GM18867 (cell line): ENCODE measurements at regions not wholly inside any gene's neighbourhood (a gene's known extent, or its start where the extent isn't known, plus 50 kb on each side); places are given as distances from the start of the nearest gene placed in this dataset.

Experiments used
- ATAC-seq: cut with Tn5 transposase; IDR thresholded peaks from one replicate; pipeline ENCODE4 v1.9.1; 2021; ENCODE audit warnings: mild to moderate bottlenecking, moderate library complexity; ENCODE audit not compliant: unreplicated experiment

- ATAC-seq = no peak
Observed at GRCh38 chr18:3357516-3357915, 92.5 kb upstream of the TGIF1 start.

DNA sequence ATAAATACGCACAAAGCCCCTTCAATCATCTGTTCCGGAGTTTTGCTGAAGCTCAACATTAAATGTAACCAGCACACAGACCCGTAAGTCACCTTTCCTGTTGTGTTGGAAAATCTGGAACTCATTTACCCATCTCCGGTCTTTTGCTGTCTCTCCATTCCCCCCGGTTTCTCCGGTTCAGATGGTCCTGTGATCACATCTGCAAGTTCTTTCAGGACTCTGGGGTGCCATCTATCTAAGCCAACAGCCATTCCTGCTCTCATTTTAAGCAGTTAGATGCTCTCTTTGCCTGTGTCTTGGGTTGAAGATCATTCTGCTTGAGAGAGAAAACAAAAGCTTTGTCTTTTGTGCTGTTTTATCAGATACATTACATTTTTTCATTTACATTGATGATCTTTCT lies 91.7 kb upstream of the TGIF1 start:
- no peak for ATAC-seq

GRCh38 chr18:3360211-3360610 lies 89.8 kb upstream of the TGIF1 start:
- no peak for ATAC-seq

GRCh38 chr18:3367491-3368091 lies 82.4 kb upstream of the TGIF1 start:
- ATAC-seq = no peak

DNA sequence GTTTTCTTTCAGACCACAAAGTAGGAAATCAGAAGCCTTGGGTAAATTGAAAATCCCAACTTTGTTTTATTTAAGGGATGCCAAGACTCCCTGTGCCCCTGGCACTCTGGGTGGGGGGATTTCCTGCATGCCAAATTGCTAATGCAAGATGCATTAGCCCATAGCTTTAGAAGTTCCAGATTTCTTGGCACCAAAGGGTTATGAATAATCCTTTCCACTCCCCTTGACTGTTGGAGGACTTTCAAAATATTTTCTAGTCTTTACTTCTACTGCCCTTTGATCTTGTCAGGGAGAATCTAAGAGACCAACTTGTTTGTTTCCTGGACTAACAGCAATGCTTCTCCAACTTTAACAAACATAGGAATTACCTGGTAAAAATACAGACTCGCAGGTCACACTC lies 81.8 kb upstream of the TGIF1 start:
- ATAC-seq = no peak

GRCh38 chr18:3379685-3380084 lies 70.3 kb upstream of the TGIF1 start:
- no peak for ATAC-seq

- no peak for ATAC-seq
Observed at GRCh38 chr18:3380384-3380961, 69.5 kb upstream of the TGIF1 start.

DNA sequence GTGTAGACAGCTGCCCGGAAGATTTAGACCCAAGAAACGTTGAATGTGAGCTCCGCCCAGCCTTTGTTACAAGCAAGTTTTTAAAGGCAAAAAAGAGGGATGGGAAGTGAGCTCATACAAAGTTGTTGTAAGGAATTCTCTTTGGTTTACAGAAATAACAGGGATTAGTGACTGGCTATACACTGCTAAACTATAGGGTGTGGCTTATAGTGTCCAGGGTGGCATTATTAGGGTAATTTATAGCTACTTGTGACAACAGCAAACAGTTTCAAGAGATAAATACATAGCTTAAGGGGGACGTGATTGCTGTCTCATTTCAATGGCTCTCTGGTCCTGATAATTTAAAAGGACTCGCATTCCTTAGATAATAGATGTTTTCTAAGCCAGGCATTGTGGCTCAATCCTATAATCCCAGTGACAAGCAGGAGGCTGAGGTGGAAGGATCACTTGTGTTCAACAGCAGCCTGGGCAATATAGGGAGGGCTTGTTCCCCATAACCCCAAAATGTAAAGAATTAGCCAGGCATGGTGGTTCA lies 66.5 kb upstream of the TGIF1 start:
- no peak for ATAC-seq

DNA sequence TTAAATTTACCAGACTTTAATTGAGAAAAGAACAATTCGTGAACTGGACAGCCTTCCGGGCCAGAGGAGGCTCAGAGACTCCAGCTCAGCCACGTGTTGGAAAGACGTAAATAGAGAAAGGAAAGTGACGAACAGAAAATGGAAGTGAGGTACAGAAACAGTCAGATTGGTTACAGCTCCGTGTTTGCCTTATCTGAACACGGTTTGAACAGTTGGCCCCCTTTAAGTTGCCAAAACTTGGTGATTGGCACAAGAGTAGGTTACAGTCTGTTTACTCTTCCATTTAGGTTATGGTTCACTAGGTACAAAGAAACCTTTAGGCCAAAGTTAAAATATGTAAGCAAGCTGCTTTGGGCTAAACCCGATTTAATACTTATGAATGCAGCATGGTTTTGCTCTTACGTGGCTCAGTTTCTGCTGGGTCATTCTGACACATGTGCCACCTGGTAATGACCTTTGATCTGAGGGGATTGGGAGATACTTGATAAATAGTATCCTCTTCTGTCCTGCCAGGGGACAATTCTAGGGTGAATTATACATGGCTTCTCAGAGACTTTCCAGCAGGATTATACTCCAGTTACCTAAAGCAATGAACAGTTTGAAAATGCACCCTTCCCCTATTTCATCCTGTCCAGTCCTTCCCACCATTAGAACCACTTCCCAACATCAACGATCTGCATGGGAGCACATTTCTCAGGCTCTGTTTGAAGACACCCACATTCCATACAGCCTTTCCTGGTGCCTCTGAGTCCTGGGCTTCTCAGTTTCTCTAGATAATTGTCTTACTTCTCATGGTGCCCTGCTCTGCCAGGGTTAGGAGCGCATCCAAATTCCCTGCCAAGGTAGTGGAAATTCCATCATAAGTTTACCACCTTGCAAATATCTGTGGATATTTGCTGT lies 65.1 kb upstream of the TGIF1 start:
- ATAC-seq = peak; percentile 79

DNA sequence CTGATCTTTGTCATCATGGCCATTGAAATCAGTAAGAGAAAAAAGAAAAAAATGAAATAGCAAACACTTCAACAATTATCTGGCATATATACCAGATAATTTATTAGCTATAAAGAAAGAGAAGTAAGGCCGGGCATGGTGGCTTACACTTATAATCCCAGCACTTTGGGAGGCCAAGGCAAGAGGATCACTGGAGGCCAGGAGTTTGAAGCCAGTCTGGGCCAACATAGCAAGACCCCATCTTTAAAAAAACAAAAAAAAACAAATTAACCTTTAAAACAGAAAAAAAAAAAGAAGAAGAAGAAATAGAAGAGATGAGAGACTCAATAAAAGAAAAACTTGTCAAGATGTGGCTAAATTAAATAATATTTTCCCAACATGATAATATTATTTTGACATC lies 61.6 kb upstream of the TGIF1 start:
- ATAC-seq = no peak

GRCh38 chr18:3388980-3389379 lies 61.0 kb upstream of the TGIF1 start:
- ATAC-seq = no peak

DNA sequence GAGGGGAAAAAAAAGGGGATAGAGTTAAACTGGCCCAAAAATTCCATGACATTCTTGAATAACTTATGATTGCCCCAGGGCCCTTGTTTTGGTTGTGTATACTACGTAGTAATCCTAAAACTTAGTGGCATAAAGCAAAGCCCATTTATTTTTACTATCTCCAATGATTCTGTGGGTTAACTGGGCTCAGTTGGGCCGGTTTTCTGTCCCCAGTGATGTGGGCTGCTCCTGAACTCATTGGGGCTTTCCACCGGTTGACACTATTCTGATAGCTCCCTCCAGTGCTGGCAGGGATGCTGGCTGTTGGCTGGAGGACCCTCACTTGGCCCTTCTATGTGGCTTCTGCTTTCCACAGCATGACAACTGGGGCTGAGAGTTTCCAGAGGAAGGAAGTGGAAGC lies 60.0 kb upstream of the TGIF1 start:
- no peak for ATAC-seq

- ATAC-seq = no peak
Observed at GRCh38 chr18:3391704-3392466, 58.1 kb upstream of the TGIF1 start.

GRCh38 chr18:3392467-3392855 lies 57.5 kb upstream of the TGIF1 start:
- no peak for ATAC-seq

GRCh38 chr18:3394648-3395047 lies 55.3 kb upstream of the TGIF1 start:
- ATAC-seq = no peak

DNA sequence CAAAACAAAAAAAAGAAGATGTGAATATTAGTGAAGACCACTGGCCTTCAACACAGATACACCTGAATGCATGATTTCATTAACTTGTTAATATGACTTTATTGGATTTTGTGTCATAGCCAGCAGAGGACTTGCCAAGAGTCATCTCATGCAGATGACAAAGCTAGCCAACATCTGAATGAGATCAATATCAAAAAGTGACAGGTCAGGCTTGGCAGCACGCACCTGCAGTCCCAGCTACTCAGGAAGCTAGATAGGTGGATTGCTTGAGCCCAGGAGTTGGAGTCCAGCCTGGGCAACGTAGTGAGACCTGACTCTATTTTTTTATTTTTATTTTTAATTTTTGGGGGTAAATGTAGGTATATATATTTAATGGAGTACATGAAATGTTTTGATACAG lies 54.5 kb upstream of the TGIF1 start:
- ATAC-seq = no peak

GRCh38 chr18:3397031-3397750 lies 52.8 kb upstream of the TGIF1 start:
- ATAC-seq = no peak

- no peak for ATAC-seq
Observed at GRCh38 chr18:3397786-3398185, 52.2 kb upstream of the TGIF1 start.
